GM19035 (cell line): ENCODE measurements at regions not wholly inside any gene's neighbourhood (a gene's known extent, or its start where the extent isn't known, plus 50 kb on each side); places are given as distances from the start of the nearest gene placed in this dataset.

Experiments used
- ATAC-seq: cut with Tn5 transposase; IDR thresholded peaks from one replicate; pipeline ENCODE4 v1.9.1; 2021; ENCODE audit not compliant: unreplicated experiment

DNA sequence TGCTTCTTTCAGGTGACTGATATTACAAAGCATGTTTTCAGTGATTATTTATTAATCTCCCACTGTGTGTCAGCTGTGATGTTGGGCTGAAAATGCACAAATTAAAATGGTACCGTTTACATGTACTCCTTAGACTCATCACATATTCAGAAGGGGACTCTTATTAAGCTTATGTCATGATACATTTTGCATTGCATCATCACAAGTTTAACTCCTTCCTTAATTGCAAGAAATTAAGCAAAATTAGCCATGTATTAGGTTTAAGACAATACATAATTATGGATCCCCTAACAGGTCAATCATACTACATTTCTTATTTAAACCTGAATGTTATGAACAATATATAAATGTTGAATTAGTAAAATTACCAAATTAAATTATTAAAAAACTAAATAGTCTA, 899.1 kb downstream of the TMEM182 start:
- ATAC-seq, result no peak

DNA sequence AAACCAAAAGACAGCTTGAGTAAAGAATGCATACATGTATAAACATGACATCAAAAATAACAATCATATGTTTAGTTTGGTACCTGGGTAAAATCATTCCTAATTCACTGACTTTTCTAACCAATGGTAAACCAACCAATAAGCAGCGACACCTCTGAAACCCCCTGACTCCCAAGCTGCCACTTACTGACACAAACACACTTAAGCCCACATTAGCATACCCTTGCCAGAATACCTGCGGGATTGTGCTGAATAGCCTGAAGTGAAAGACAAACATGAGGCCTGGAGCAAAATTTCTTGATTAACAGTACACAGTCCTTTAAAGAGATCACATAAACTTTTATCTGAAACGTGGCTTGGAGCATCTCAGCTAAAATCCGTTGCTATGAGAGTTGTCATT, 902.9 kb downstream of the TMEM182 start:
- no peak for ATAC-seq

DNA sequence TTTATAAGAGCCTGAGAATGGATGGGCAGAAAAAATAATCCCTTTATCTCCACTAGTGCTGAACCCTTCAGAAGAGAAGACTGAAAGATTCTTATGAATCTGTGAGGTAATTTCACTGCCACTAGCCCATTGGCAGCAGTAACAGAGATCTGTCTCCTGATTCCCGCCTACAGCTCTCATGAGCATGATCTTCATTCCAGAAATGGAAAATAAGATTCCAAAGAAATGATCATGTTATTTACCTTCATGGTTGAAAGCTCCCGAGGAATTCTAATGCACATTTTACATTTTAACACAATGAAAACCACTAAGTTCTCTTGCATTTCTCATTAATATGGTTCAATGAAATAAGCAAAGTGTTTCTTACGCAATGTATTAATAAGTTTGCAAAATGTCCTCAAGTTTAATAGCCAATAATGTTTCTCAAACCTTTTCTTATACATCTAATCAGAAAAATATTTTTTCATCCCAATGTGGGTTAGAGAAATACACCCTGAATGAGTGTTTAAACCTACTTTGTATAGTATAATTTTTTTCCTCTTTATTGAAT, 905.6 kb downstream of the TMEM182 start:
- ATAC-seq, result no peak

DNA sequence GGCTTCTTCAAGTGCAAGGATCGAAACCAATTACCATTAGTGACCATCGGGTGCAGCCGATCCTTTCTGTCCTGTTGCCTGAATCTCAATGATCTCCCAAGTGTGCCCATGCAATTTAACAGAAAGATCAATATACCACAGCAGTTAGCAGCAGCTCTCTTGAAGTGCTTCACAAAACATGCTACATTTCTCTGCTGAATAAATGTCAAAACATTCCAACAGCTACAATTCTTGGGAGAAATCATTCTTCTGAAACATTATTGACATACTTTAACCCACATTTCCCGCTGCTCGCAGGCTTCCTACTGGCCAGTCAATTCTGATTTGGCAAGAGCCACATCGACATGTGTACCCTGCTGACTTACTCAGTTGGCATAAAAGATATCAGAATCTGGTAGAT, 907.7 kb downstream of the TMEM182 start:
- ATAC-seq, result no peak
